Epithelial cell of prostate (primary cell): ENCODE measurements at regions not wholly inside any gene's neighbourhood (a gene's known extent, or its start where the extent isn't known, plus 50 kb on each side); places are given as distances from the start of the nearest gene placed in this dataset.

ENCODE experiments used
- DNase-seq: peaks from one replicate; pipeline ENCODE4 v3.0.0-alpha.2; 2011; ENCODE audit warnings: low read depth, low spot score
- H3K27ac ChIP-seq: fragments of 450-650 bp; 2 replicates; pipeline ENCODE4 v1.5.1; 2017; ENCODE audit warnings: mild to moderate bottlenecking

- no peak for DNase-seq
- H3K27ac ChIP-seq = no peak overlapping the region
Measured at GRCh38 chr22:48270731-48271130, 1508.3 kb downstream of the TBC1D22A start.

- H3K27ac ChIP-seq = no peak overlapping the region
- no peak for DNase-seq
Measured at GRCh38 chr22:48268771-48269552, 1506.5 kb downstream of the TBC1D22A start.

- DNase-seq = no peak
- no peak overlapping the region for H3K27ac ChIP-seq
Measured at GRCh38 chr22:48268293-48268692, 1505.8 kb downstream of the TBC1D22A start.

GRCh38 chr22:48267681-48268080 lies 1505.2 kb downstream of the TBC1D22A start:
- no peak for DNase-seq
- H3K27ac ChIP-seq = no peak overlapping the region

DNA sequence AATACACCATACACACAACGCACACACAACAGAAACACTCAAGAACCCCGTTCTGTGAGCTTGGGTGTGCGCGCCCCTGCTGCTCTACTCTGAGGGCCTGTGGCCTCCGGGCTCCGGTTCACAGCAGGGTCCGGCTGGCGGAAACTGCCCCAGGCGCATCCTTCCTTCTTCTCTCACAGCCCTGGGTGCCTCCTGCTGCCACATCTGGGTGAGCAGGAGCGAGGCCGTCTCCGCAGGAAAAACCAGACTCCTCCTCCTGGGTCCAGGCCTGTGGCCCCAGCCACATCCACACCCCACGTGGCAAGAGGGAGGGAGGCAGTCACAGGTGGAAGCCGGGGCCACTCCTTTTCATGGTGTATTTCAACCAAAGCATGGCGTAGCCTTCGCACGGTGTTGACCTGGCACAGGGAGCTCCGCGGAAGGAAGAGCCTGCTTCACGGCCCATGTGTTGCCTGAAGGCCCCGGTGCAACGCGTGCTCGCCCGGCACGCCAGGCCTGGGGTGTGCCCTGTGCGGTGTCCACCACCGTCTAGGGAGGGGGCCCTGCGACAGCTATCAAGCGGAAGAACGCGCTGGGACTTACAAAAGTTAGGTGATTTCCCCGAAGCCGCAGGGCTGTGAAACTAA lies 1502.7 kb downstream of the TBC1D22A start:
- DNase-seq = no peak
- no peak overlapping the region for H3K27ac ChIP-seq

GRCh38 chr22:48264586-48264985 lies 1502.1 kb downstream of the TBC1D22A start:
- DNase-seq = no peak
- no peak overlapping the region for H3K27ac ChIP-seq

DNA sequence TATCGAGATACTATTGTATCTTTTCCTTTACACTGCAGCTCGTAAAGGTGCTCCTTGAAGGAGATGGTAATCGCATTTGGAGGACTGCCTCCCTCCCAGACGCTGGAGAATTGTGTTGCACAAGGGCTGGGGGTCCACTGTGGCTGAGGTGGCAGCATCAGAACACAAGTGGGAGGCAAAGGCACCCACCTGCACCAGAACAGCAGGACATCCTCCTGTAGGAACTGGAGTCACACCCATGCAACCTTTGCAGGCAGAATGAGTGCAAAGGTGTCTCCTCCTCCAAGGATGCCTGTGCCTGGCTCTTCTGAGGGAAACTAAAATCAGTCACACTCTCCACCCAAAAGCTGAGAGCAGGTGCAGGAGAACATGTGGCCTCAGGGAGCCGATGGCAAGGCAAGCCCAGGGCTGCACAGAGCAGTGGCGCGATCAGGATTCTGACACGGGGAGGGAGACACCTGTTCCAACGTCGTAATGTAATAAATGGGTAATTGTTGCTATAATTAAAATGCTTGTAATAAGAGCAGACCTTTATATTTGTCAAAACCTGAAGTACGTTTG lies 1501.4 kb downstream of the TBC1D22A start:
- no peak overlapping the region for H3K27ac ChIP-seq
- DNase-seq = no peak

- DNase-seq = no peak
- no peak overlapping the region for H3K27ac ChIP-seq
Measured at GRCh38 chr22:48263431-48263765, 1500.9 kb downstream of the TBC1D22A start.

DNA sequence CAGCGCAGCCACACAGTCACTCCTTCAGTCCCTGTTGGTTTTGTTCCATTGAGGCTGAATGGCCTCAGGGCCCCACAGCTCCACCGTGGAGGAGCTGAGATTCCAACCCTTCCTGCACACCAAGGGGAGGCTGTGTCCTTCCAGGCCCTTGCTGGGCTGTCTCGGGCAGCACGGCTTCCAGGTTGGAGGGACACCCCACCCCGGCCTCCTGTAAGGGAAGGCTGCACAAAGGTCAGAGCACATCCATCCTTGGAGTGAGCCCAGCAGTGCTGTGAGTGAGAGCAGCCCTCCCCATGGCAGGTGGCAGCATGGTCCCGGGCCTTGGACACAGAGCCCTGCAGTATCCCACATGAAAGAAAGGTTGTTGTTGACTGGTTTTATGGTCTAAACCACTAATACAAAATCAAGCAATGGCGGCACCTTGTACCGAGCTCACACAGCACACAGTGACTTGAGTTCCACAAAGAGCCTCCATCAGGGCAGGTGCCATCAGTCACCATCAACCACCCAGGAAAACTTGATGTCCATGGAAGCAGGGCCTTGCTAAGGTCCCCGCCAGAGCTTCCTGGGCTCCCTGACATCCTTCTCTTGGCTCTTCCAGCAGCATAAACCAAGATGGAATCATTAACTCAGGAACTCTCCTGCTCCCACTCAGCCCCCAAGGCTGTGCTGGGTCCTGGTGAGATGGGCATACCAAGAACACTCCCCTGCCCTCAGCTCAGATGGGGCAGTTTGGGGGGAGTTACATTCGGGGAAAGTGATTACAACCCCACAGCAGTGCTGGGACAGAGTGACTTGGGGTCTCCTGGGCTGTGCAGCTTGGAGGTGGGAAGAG lies 1500.4 kb downstream of the TBC1D22A start:
- H3K27ac ChIP-seq = no peak overlapping the region
- DNase-seq = no peak

GRCh38 chr22:48261706-48262105 lies 1499.3 kb downstream of the TBC1D22A start:
- DNase-seq = no peak
- H3K27ac ChIP-seq = no peak overlapping the region

DNA sequence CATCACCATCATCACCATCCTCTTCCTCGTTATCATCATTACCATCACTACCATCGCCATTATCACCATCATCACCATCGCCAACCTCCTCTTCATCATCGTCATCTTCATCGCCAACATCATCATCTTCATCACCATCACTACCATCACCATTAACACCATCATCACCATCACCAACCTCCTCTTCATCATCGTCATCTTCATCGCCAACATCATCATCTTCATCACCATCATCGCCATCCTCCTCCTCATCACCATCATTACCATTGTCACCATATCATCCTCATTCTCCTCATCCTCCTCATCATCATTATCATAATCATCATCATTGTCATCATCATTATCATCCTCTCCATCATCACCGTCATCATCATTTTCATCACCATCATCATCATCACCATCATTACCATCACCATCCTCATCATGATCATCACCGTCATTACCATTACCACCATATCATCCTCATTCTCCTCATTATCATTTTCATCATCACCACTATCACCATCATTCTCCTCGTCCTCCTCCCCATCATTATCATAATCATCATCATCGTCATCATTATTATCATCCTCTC lies 1498.7 kb downstream of the TBC1D22A start:
- DNase-seq = no peak
- no peak overlapping the region for H3K27ac ChIP-seq

DNA sequence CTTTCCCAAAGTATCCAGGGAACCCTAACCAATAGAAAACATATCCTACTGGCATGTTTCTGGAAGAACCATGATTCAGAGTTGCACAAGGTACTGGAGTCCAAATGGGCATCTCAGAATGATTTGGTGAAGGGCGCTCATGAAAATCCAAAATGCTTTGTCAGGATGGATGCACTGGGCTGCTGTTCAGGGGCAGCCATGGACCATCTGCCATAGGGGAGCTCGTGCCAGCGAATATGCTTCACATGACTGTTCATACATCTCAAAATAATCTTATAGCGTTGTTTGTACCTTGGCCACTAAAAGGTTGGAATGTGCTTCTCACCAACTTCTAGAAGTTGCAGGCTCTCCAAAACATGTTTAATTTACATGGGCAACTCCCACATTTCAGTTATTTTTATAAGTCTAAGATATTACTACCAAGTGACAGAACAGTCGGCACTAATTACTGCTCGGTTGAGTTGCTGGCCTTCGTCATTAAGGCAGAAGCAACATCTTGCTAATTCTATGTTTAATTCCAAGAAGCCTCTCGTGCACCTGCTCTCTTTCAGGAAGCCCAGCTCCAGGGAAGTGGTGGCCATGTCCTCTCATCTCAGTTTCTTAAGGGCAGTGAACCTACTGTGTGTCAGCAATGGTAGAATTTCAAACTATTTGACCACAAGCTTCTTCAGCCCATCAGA lies 1497.7 kb downstream of the TBC1D22A start:
- DNase-seq = no peak
- H3K27ac ChIP-seq = no peak overlapping the region

DNA sequence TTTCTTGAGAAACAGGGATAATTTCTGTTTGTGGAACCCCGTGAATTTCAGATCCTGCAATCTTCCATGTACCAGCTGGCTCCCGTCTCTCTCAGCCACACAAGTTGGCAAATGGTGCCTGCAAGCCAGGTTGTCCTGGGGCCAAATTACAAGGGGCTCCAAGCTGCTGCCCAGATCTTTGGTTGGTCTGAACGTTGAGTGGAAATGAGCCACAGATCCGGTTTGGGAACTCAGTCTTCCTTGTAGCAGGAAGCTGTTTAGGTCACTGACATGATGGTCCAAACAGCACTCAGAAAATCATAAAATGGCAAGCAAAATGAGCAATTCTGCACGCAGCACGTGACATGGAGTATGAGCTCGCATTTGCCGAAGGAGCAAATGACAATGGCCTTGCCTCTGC lies 1496.4 kb downstream of the TBC1D22A start:
- DNase-seq = no peak
- no peak overlapping the region for H3K27ac ChIP-seq

GRCh38 chr22:48258064-48258701 lies 1495.7 kb downstream of the TBC1D22A start:
- DNase-seq = no peak
- H3K27ac ChIP-seq = no peak overlapping the region

DNA sequence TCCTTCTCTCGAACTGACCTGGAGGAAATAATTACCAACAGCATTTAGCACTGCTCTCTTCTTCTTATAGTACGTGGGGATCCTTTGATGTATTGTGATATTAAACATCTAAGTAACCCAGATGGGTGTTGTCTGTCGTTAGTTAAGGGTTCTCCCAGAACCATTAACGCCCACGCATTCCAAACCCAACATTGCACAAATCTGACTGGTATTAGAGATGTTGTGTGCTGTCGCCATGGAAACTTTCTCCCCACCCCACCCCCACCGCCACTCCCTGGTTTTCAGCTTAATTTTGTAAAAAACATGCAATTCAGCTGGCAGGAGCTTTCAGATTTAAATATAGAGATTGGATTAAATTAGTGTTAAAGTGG lies 1495.2 kb downstream of the TBC1D22A start:
- no peak for DNase-seq
- H3K27ac ChIP-seq = no peak overlapping the region

DNA sequence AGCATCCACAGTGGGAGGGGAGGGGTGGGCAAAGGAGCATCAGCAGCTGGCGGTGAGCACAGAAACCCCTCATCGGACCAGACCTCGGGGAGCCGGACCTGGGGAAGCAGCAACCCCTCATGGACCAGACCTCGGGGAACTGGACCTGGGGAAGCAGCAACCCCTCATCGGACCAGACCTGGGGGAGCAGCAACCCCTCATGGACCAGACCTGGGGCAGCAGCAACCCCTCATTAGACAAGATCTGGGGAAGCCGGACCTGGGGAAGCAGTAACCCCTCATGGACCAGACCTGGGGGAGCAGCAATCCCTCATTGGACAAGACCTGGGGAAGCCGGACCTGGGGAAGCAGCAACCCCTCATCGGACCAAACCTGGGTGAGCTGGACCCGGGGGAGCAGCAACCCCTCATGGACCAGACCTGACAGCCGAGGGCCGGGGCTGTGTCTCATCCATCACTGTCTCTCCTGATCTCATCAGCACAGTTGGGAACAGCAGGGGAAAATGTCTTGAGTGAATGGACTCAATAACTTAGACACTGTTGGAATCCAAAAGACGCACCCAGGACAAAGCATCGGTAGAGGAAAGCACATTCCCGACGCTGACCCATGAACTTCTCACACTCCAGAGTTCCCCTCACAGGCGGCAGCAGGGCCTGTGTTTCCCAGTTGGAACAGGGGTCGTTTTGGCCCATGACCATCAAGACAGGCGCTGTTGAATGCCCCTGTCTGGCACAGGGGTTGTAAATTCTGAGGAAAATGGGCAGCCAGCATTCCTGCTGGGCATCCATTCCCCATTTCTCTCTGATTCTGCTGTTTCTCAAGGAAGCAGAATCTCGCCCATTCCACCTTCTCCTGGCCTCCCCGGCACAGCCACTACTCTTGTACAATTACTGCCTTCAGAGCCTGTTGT lies 1494.6 kb downstream of the TBC1D22A start:
- DNase-seq = no peak
- no peak overlapping the region for H3K27ac ChIP-seq

DNA sequence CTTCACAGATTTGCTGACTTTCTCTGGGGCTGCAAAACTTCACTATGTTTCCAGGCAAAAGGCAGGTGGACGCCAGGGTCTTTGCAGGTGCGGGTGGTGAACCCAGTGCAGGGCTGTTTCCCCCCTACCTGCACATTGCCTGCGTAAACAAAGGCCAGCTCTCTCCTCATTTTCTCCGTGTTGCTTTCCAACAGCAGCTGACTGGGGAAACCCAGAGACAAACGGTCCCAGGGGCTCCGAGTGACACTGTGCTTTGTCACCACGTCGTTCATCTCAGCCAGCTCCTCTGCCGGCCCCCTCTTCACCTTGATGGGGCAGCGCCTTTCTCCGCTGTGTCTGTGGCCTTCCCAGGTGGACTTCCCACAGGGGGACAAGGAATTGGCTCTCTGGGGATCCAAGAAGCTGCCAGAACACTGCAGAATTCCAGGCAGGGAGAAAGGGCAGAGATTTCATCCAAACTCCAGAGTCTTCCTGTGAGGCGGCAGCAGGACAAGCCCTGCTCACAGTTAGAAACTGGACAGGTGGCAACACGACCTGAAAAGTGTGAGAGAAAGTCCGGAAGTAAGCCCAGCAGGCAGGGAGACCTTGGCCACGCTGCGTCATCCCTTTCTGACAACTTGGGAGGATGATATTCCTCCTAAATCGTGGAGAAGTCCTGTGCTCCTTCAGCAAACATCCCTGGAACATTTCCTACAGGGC lies 1493.7 kb downstream of the TBC1D22A start:
- DNase-seq = no peak
- no peak overlapping the region for H3K27ac ChIP-seq

- no peak for DNase-seq
- no peak overlapping the region for H3K27ac ChIP-seq
Measured at GRCh38 chr22:48254311-48254873, 1491.9 kb downstream of the TBC1D22A start.
